WERI-Rb-1 (cell line): ENCODE measurements at regions not wholly inside any gene's neighbourhood (a gene's known extent, or its start where the extent isn't known, plus 50 kb on each side); places are given as distances from the start of the nearest gene placed in this dataset.

Source experiments
- DNase-seq: peaks from one replicate; pipeline ENCODE4 v3.0.0-alpha.2; 2020
- H3K27ac ChIP-seq: fragments of 250-450 bp; sonication (Bioruptor Pico); 2 replicates; pipeline ENCODE4 v1.5.1; 2020; ENCODE audit warnings: mild to moderate bottlenecking, moderate library complexity
- H3K27me3 ChIP-seq: fragments of 250-450 bp; sonication (Bioruptor Pico); 2 replicates; pipeline ENCODE4 v1.5.1; 2021; ENCODE audit warnings: mild to moderate bottlenecking, low read depth, moderate library complexity; ENCODE audit not compliant: insufficient read depth, severe bottlenecking
- H3K36me3 ChIP-seq: fragments of 250-450 bp; sonication (Bioruptor Pico); 2 replicates; pipeline ENCODE4 v1.5.1; 2020; ENCODE audit warnings: mild to moderate bottlenecking, moderate library complexity
- H3K4me3 ChIP-seq: 2 replicates; pipeline ENCODE4 v1.5.1; 2011; ENCODE audit warnings: low read depth, mild to moderate bottlenecking, control low read depth, low read length
- H3K9me3 ChIP-seq: fragments of 250-450 bp; sonication (Bioruptor Pico); 2 replicates; pipeline ENCODE4 v1.5.1; 2021; ENCODE audit warnings: mild to moderate bottlenecking, moderate library complexity; ENCODE audit not compliant: severe bottlenecking
- TF ChIP-seq, protein P1 (sequence below): IDR thresholded peaks from 2 replicates; pipeline ENCODE4 v1.5.1; 2011; ENCODE audit warnings: low read depth, mild to moderate bottlenecking, control low read depth, inconsistent platforms, low read length

DNA sequence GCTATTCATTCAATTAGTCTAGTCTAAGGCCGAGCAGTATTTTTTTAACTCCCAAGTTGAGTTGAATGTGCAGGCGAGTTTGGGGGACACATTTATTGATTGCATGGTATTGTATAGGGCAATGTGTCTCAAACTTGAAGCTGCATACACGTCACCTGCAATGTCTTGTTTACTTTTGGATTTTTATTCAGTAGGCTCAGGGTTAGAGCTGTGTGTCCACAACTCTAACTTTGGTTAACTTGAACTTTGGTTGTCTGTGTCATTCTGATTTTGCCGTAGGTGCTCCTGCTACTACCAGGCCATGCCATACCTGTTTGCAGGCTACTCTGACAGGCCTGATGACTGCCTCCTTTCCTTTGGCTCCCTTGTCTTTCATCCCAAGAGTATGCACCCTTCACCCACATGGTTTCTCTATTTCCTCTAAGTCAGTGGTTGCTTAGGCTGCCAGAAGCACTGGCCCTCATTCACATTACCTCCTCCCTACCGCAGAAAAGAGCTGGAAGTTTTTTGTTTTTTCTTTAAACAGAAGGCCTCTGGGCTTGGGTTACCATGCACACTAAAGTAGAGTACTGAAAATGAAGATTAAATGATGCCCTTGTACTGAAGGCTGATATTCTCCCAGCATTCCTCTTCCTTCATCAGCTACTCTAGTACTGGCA, 219.4 kb upstream of the SPOPL start:
- Histone ChIP-seq H3K27ac (no peak overlapping the region), H3K36me3 (no peaks in the 10 kb centered on the region)
- DNase-seq: no peak

DNA sequence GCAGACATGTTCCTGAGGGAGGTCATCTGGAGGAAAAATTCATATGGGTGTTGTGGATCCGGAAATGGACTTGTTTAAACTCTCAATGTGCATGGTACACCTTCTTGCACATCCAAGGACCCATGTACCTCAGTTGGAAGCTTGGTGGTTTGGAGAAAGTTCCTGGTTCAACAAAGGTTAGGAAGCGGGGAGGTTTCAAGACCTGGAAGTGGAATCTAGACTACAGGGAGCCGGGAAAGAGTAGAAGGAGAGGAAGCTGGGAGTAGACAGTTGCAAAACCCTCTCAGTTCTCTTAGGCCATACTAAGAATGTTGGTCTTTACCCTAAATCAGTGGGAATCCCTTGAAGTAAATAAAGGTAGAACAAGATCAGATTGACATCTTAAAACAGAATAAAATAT, 209.8 kb upstream of the SPOPL start:
- Histone ChIP-seq H3K4me3 (no peak overlapping the region), H3K27ac (no peak overlapping the region), H3K27me3 (no peaks in the 10 kb centered on the region), H3K9me3 (no peaks in the 10 kb centered on the region), H3K36me3 (no peaks in the 10 kb centered on the region)
- DNase-seq: no peak
- TF ChIP-seq, protein P1, sequence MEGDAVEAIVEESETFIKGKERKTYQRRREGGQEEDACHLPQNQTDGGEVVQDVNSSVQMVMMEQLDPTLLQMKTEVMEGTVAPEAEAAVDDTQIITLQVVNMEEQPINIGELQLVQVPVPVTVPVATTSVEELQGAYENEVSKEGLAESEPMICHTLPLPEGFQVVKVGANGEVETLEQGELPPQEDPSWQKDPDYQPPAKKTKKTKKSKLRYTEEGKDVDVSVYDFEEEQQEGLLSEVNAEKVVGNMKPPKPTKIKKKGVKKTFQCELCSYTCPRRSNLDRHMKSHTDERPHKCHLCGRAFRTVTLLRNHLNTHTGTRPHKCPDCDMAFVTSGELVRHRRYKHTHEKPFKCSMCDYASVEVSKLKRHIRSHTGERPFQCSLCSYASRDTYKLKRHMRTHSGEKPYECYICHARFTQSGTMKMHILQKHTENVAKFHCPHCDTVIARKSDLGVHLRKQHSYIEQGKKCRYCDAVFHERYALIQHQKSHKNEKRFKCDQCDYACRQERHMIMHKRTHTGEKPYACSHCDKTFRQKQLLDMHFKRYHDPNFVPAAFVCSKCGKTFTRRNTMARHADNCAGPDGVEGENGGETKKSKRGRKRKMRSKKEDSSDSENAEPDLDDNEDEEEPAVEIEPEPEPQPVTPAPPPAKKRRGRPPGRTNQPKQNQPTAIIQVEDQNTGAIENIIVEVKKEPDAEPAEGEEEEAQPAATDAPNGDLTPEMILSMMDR: no peak

More for the DNA sequence above, 219.4 kb upstream of the SPOPL start:
- no peak overlapping the region for H3K4me3 ChIP-seq
- no peaks in the 10 kb centered on the region for H3K9me3 ChIP-seq
- no peaks in the 10 kb centered on the region for H3K27me3 ChIP-seq
- TF ChIP-seq, protein P1: no peak

DNA sequence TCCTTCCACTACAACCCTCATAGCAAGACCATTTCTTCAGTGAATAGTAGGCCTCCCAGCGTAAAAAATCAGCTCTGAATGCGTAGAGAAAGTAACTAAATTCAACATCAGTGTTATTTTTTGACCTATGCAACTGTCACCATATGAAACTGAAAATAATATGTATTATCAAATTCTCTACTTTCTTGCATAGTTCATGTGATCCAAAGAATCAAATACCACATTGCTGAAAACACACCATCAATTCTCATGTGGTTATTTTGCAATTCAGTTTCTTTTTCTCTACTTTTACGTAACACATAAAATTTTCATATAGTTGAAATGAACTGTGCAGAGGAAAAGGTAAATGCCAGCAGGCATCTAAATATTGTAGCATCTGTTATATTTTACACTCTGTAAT, 208.5 kb upstream of the SPOPL start:
- Histone ChIP-seq H3K36me3 (no peaks in the 10 kb centered on the region), H3K9me3 (no peaks in the 10 kb centered on the region), H3K27me3 (no peaks in the 10 kb centered on the region), H3K27ac (no peak overlapping the region), H3K4me3 (no peak overlapping the region)
- TF ChIP-seq, protein P1: no peak
- DNase-seq: no peak

DNA sequence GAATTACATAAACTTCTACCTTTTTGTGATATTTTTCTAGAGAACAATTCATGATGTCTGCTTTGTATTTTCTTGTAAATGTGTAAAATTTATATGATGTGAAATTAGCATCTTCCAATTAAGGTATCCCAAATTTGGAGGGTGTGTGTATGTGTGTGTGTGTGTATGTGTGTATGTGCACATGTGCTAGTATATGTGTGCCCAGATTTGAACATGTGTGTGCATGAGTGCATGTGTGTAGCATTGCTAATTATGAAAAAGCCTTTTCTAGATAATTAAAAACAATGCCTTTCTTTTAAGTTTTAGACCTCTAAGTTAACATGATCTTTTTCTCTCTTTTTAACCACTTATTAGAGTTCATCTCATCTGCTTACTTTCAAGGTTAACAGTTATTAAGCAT, 208.0 kb upstream of the SPOPL start:
- no peak overlapping the region for H3K4me3 ChIP-seq
- H3K27ac ChIP-seq: no peak overlapping the region
- DNase-seq: no peak
- TF ChIP-seq, protein P1: no peak
- H3K36me3 ChIP-seq: no peaks in the 10 kb centered on the region
- no peaks in the 10 kb centered on the region for H3K27me3 ChIP-seq
- no peaks in the 10 kb centered on the region for H3K9me3 ChIP-seq

DNA sequence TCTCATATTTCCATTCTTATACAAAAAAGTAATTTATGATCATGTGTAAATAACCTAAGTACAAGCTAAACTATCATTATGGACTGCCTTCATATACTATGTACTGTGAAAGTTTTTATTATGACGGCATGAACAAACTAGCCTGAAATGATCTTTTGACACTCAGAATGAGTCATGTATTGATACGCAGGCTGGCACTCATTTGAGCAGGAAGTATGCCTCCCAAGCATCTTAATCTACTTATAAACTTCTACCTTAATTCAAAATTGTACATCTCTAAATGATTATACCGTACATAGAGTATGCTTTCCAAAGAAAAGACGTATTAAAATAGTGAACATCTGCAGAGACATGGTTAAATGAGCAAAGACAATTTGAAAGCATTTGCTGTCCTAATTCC, 207.1 kb upstream of the SPOPL start:
- Histone ChIP-seq H3K9me3 (no peaks in the 10 kb centered on the region), H3K36me3 (no peaks in the 10 kb centered on the region), H3K4me3 (no peak overlapping the region), H3K27me3 (no peaks in the 10 kb centered on the region), H3K27ac (no peak overlapping the region)
- no peak for DNase-seq
- TF ChIP-seq, protein P1: no peak

DNA sequence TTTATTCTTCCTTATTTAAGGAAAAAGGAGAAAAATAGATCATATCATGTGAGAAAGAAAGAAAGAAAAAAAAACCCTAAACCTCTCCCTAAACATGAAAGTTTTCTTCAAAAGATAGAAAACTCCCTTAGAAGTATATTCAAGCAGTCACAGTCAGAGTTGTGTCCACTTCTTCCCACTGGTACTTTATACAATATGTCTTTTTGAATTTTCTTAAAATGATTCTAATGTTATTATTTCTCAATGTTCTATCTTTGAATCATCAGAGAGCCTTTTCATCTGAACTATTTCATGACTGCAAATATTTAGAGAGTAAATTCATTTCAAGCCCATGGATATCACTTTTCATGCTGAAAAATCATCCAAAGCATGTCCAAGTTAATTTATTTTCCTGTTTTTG, 205.2 kb upstream of the SPOPL start:
- Histone ChIP-seq H3K4me3 (no peak overlapping the region), H3K9me3 (no peaks in the 10 kb centered on the region), H3K36me3 (no peaks in the 10 kb centered on the region), H3K27ac (no peak overlapping the region), H3K27me3 (no peaks in the 10 kb centered on the region)
- TF ChIP-seq, protein P1: no peak
- DNase-seq: no peak
